ENCODE measurements at regions not wholly inside any gene's neighbourhood (a gene's known extent, or its start where the extent isn't known, plus 50 kb on each side); places are given as distances from the start of the nearest gene placed in this dataset.

DNA sequence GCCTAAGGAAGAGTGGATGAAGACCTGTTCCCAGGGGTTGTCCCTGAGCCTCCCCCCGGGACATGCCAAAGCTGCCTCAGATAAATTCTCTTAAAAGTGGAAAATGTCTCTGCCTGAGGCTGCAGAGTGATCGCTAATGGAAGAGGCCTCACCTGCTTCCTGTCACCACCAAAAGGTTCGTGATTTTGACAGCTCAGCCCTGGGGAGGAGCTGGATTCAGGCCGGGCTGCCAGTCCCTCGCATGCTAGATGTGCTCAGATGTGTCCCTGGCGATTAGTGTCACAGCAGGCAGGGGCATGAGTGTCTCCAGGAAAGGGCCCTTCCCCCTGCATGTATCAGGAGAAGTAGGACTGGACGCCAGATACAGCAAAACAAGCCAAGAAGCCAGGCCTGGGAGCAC is 626.5 kb downstream of the UQCRFS1 start:
- POLR2A ChIA-PET = no interaction called here
- H3K27ac ChIP-seq = no peak overlapping the region
- H3K4me2 ChIP-seq = no peak overlapping the region
- peaks cover 23% of the 10 kb centered on the region; the same call in 2 of the 3 replicates for H3K9me3 ChIP-seq
- FAIRE-seq = no peak
- ATAC-seq = no peak
- no peak for TF ChIP-seq EHMT2 (IDR thresholded peaks at IDR 0.05; ENCODE audit: low read depth)
- no peak for TF ChIP-seq RFX5 (IDR thresholded peaks at IDR 0.05)
- no peak for TF ChIP-seq CEBPB (IDR thresholded peaks at IDR 0.05)
- no peak for TF ChIP-seq HES2 (IDR thresholded peaks at IDR 0.05)
- TF ChIP-seq RAD21 (conservative IDR thresholded peaks at IDR 0.05 in 1 of 2, IDR thresholded peaks at IDR 0.05 in 1 of 2) = no peak
- TF ChIP-seq NR3C1 (IDR thresholded peaks at IDR 0.05) = no peak
- TF ChIP-seq POLR2A (IDR thresholded peaks at IDR 0.05; ENCODE audit: low read length) = no peak; the same call in 1 of the 2 replicates
- CTCF ChIA-PET = interaction anchor here (0.8 to 0.9 kb wide), 2 partner anchors 13 to 105 kb away, joined by 3 to 4 read pairs; no protein-coding TSS in a partner anchor
- no peaks in the 10 kb centered on the region for H3K4me1 ChIP-seq
- no peak overlapping the region for H3K4me3 ChIP-seq
- 18% methylated on average over 7 of the region's 7 CpGs for WGBS (ENCODE audit: missing lambda C conversion rate)
- DNase-seq (ENCODE audit: low read depth in 1 of 2, low spot score in 1 of 2) = no peak

GRCh38 chr19:28585796-28586195 is 627.2 kb downstream of the UQCRFS1 start:
- CTCF ChIA-PET = interaction anchor here (0.9 to 1.8 kb wide), 2 partner anchors 13 to 15 kb away, joined by 3 to 4 read pairs; no protein-coding TSS in a partner anchor
- no peak overlapping the region for H3K4me2 ChIP-seq
- no peak for TF ChIP-seq HMGXB4 (CRISPR knock-in tag; IDR thresholded peaks at IDR 0.05; ENCODE audit: borderline replicate concordance)
- TF ChIP-seq RAD21 (conservative IDR thresholded peaks at IDR 0.05 in 1 of 2, IDR thresholded peaks at IDR 0.05 in 1 of 2) = no peak
- TF ChIP-seq, protein P1, sequence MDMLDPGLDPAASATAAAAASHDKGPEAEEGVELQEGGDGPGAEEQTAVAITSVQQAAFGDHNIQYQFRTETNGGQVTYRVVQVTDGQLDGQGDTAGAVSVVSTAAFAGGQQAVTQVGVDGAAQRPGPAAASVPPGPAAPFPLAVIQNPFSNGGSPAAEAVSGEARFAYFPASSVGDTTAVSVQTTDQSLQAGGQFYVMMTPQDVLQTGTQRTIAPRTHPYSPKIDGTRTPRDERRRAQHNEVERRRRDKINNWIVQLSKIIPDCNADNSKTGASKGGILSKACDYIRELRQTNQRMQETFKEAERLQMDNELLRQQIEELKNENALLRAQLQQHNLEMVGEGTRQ (IDR thresholded peaks at IDR 0.05) = no peak
- no peak for TF ChIP-seq HEYL (CRISPR knock-in tag; IDR thresholded peaks at IDR 0.05)
- TF ChIP-seq ZC3H11A (IDR thresholded peaks at IDR 0.05) = no peak
- no peak for TF ChIP-seq NFE2L2 (conservative IDR thresholded peaks at IDR 0.05; ENCODE audit: low read length)
- no peak for TF ChIP-seq ZNF302 (CRISPR knock-in tag; IDR thresholded peaks at IDR 0.05)
- POLR2A ChIA-PET = no interaction called here
- no peak overlapping the region for H3K4me3 ChIP-seq
- no peak for DNase-seq (ENCODE audit: low read depth in 1 of 2, low spot score in 1 of 2)
- peaks cover 19% of the 10 kb centered on the region; the same call in 2 of the 3 replicates for H3K9me3 ChIP-seq
- no peak overlapping the region for H3K27ac ChIP-seq
- WGBS (ENCODE audit: missing lambda C conversion rate) = 2% methylated on average over 4 of the region's 4 CpGs
- no peak for FAIRE-seq
- no peaks in the 10 kb centered on the region for H3K4me1 ChIP-seq
- no peak for ATAC-seq

DNA sequence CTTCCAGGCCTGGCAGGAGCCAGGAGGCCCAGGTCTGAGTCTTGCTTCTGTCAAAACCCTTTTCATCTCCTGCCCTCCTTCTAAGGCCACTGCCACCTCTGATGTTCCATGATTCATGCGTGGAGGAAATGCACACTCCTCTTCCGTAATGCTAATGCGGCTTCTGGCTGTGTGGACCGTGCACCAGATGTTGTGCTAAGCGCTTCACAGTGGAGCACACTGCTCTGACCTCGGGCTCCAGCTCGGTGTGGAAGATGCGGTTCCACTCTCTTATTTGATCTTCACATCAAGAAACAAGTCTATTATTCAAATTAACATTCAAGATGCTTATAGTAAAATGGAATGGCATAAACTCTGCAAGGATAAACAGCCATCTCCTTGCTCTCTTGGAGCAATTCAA is 629.2 kb downstream of the UQCRFS1 start:
- FAIRE-seq (no peak), DNase-seq (ENCODE audit: low read depth in 1 of 2, low spot score in 1 of 2) (no peak), ATAC-seq (no peak)
- H3K27ac ChIP-seq = no peak overlapping the region
- TF ChIP-seq GATA3 (IDR thresholded peaks at IDR 0.05; ENCODE audit: borderline replicate concordance) = no peak
- TF ChIP-seq RARB (CRISPR knock-in tag; IDR thresholded peaks at IDR 0.05) = no peak
- no peak for TF ChIP-seq KDM1A (IDR thresholded peaks at IDR 0.05; ENCODE audit: low read depth)
- TF ChIP-seq CEBPB (IDR thresholded peaks at IDR 0.05) = no peak
- no peak for TF ChIP-seq JUNB (IDR thresholded peaks at IDR 0.05)
- TF ChIP-seq, protein P2, sequence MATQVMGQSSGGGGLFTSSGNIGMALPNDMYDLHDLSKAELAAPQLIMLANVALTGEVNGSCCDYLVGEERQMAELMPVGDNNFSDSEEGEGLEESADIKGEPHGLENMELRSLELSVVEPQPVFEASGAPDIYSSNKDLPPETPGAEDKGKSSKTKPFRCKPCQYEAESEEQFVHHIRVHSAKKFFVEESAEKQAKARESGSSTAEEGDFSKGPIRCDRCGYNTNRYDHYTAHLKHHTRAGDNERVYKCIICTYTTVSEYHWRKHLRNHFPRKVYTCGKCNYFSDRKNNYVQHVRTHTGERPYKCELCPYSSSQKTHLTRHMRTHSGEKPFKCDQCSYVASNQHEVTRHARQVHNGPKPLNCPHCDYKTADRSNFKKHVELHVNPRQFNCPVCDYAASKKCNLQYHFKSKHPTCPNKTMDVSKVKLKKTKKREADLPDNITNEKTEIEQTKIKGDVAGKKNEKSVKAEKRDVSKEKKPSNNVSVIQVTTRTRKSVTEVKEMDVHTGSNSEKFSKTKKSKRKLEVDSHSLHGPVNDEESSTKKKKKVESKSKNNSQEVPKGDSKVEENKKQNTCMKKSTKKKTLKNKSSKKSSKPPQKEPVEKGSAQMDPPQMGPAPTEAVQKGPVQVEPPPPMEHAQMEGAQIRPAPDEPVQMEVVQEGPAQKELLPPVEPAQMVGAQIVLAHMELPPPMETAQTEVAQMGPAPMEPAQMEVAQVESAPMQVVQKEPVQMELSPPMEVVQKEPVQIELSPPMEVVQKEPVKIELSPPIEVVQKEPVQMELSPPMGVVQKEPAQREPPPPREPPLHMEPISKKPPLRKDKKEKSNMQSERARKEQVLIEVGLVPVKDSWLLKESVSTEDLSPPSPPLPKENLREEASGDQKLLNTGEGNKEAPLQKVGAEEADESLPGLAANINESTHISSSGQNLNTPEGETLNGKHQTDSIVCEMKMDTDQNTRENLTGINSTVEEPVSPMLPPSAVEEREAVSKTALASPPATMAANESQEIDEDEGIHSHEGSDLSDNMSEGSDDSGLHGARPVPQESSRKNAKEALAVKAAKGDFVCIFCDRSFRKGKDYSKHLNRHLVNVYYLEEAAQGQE (IDR thresholded peaks at IDR 0.05) = no peak
- TF ChIP-seq CBX2 (IDR thresholded peaks at IDR 0.05; ENCODE audit: borderline replicate concordance, low read depth) = no peak
- TF ChIP-seq FOSB (CRISPR knock-in tag; IDR thresholded peaks at IDR 0.05) = no peak
- no peak overlapping the region for H3K4me2 ChIP-seq
- POLR2A ChIA-PET = no interaction called here
- CTCF ChIA-PET = interaction anchor here (1.8 kb wide), 1 partner anchor 13 kb away, joined by 4 read pairs; no protein-coding TSS in a partner anchor
- H3K4me3 ChIP-seq = no peak overlapping the region
- no peaks in the 10 kb centered on the region for H3K4me1 ChIP-seq
- WGBS (ENCODE audit: missing lambda C conversion rate) = 36% methylated on average over 8 of the region's 8 CpGs
- peaks cover 21% of the 10 kb centered on the region; the same call in 2 of the 3 replicates for H3K9me3 ChIP-seq

Measured in A549 (cell line).